ENCODE measurements at regions not wholly inside any gene's neighbourhood (a gene's known extent, or its start where the extent isn't known, plus 50 kb on each side); places are given as distances from the start of the nearest gene placed in this dataset.

DNA sequence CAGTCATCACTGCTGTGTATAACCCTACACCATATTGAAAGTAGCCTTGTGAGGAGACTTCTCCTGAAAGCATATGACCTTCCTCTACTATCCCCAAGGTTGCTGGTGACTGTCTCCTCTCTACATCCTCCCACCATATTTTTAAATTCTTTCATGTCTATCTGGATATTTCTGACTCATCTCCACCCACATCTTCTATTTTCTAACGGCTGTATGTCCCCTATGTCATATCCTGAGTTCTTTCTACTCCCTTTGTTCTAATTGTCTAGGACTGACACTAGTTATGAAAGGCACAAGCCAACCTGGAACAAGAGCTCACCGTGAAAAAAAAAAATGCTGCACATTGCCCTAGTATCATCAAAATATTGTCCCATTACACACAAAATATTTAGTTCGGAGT lies 218.3 kb upstream of the ZNF462 start:
- no peak for DNase-seq (ENCODE audit: low read depth)
- TF ChIP-seq, protein P1, sequence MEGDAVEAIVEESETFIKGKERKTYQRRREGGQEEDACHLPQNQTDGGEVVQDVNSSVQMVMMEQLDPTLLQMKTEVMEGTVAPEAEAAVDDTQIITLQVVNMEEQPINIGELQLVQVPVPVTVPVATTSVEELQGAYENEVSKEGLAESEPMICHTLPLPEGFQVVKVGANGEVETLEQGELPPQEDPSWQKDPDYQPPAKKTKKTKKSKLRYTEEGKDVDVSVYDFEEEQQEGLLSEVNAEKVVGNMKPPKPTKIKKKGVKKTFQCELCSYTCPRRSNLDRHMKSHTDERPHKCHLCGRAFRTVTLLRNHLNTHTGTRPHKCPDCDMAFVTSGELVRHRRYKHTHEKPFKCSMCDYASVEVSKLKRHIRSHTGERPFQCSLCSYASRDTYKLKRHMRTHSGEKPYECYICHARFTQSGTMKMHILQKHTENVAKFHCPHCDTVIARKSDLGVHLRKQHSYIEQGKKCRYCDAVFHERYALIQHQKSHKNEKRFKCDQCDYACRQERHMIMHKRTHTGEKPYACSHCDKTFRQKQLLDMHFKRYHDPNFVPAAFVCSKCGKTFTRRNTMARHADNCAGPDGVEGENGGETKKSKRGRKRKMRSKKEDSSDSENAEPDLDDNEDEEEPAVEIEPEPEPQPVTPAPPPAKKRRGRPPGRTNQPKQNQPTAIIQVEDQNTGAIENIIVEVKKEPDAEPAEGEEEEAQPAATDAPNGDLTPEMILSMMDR (IDR thresholded peaks at IDR 0.05; ENCODE audit: control insufficient read depth, insufficient read depth, low read depth, low read length, missing control alignments): no peak
- H3K4me3 ChIP-seq (ENCODE audit: control insufficient read depth, low read depth, low read length): no peak overlapping the region

DNA sequence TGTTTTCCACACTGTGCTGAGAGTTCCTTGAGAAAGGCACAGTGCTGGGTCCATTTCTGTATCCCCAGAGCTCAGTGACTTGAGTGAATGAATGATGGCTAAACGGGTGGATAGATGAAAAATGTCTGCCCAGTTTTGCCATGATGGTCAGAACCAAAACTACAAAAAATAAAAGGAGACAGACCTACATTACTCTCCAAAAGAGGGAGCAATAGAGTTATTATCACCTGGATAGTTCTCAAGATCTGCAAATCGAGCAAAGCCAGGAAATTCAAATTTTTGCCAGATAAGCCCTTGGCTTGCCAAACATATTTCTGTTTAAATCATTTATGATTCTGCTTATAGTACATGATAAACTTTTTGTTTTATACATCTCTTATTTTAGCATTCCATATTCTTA lies 214.2 kb upstream of the ZNF462 start:
- no peak for DNase-seq (ENCODE audit: low read depth)
- TF ChIP-seq, protein P1 (IDR thresholded peaks at IDR 0.05; ENCODE audit: control insufficient read depth, insufficient read depth, low read depth, low read length, missing control alignments): peak; percentile 8
- no peak overlapping the region for H3K4me3 ChIP-seq (ENCODE audit: control insufficient read depth, low read depth, low read length)

DNA sequence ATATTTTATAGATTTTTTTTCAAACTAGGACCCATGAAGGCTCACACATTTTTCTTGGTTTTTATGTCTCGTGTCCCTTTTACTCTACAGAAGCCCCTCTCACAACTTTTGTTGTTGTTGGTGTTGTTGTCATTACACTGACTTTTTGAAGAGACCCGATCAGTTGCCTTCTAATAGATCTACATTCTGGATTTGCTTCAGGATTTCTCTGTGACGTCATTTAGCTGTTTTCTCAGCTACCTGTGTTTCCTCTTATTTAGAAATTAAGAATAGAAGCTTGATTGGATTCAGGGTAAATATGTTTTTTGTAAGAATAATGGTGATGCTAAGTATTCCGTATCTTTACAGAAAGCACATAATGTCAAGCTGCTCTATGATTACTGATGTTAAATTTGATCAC lies 213.3 kb upstream of the ZNF462 start:
- no peak overlapping the region for H3K4me3 ChIP-seq (ENCODE audit: control insufficient read depth, low read depth, low read length)
- no peak for DNase-seq (ENCODE audit: low read depth)
- TF ChIP-seq, protein P1 (IDR thresholded peaks at IDR 0.05; ENCODE audit: control insufficient read depth, insufficient read depth, low read depth, low read length, missing control alignments): no peak

DNA sequence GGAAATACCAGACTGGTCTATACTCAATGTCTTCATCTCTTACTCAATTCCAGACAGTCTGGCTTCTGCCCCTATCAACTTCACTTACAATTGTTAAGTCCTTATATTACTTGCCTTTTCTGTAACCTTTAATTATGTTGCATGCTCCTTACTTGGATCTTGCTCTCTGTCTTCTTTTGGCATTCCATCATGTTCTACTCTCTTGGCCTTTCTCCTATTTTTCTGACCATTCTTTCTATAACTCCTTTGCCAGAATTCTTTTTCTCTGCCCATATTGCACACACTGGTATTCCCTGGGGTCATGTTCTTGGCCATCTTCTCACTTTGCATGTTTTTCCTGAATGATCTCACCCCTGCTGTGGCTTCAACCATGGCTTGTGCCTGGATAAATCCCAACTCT lies 209.8 kb upstream of the ZNF462 start:
- no peak overlapping the region for H3K4me3 ChIP-seq (ENCODE audit: control insufficient read depth, low read depth, low read length)
- TF ChIP-seq, protein P1 (IDR thresholded peaks at IDR 0.05; ENCODE audit: control insufficient read depth, insufficient read depth, low read depth, low read length, missing control alignments): no peak
- DNase-seq (ENCODE audit: low read depth): no peak

DNA sequence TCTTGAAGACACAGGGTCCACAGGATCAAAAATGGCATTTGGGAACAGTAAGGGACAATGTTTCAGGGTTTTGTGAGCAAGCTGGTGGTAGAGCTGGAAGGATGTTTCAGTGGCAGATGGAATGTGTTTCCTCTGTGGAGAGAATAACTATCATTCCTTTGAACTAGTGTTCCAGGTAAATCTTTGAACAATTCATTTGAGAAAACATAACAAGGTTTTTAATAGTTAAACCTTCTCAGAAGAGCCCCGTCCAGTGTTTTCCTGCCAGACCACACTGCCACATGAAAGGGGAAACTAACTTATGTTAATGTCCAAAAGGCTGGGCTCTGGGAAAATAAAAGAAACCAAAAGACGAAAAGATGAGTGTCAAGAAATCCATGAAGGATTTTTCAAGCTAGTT lies 207.0 kb upstream of the ZNF462 start:
- TF ChIP-seq, protein P1 (IDR thresholded peaks at IDR 0.05; ENCODE audit: control insufficient read depth, insufficient read depth, low read depth, low read length, missing control alignments): no peak
- no peak overlapping the region for H3K4me3 ChIP-seq (ENCODE audit: control insufficient read depth, low read depth, low read length)
- DNase-seq (ENCODE audit: low read depth): no peak

DNA sequence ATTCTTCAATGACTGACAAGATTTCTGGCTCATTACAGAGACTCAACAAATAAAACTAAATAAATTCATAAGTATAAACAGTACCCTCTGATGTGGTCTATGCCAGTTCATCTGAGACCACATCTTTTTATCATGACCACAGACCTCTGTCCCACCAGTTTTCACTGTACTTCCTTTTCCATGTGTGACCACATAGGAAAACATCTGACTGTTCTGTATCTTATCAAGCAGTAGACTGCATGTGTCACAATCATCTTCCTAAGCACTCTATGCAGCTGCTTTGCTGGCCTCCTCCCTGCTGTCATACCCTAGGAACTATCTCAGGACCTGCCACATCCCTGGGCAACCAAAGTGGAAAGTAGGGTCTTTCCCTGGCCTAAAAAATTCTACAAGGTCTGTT lies 205.0 kb upstream of the ZNF462 start:
- TF ChIP-seq, protein P1 (IDR thresholded peaks at IDR 0.05; ENCODE audit: control insufficient read depth, insufficient read depth, low read depth, low read length, missing control alignments): no peak
- no peak overlapping the region for H3K4me3 ChIP-seq (ENCODE audit: control insufficient read depth, low read depth, low read length)
- no peak for DNase-seq (ENCODE audit: low read depth)

DNA sequence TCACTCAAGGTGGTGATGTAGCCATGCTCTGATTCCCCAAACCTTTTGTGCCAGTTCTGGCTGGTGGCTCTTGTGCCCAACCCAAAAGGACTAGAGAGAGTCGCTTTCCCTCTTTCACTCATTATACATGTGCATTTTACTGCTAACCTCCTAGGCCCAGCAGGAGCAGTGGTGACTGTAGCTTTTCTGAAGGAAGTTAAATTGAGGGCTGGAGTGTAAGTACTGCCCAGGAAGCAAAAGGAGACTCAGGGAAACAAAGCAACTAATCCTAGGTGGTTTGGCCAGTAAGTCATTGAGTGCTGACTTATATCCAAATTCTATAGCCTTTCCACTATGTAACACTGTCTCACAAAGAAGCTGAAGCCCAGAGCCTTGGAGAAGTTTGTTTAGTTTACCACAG lies 194.4 kb upstream of the ZNF462 start:
- no peak overlapping the region for H3K4me3 ChIP-seq (ENCODE audit: control insufficient read depth, low read depth, low read length)
- DNase-seq (ENCODE audit: low read depth): no peak
- TF ChIP-seq, protein P1 (IDR thresholded peaks at IDR 0.05; ENCODE audit: control insufficient read depth, insufficient read depth, low read depth, low read length, missing control alignments): no peak
